Smooth muscle cell (in vitro differentiated cells): ENCODE measurements at regions not wholly inside any gene's neighbourhood (a gene's known extent, or its start where the extent isn't known, plus 50 kb on each side); places are given as distances from the start of the nearest gene placed in this dataset.

ENCODE experiments used
- DNase-seq: peaks from one replicate; lab custom pipeline; 2025; ENCODE audit not compliant: unreplicated experiment; lab: John Stamatoyannopoulos, UW
- H2AFZ ChIP-seq: fragments of 200-600 bp; sonication (generic); 2 replicates; pipeline ENCODE4 v1.6.0; 2016; ENCODE audit warnings: antibody characterized with exemption, low read depth, mild to moderate bottlenecking
- H3F3A ChIP-seq: fragments of 200-600 bp; sonication (generic); 2 replicates; pipeline ENCODE4 v1.6.0; 2017; ENCODE audit warnings: antibody characterized with exemption, low read depth
- H3K27ac ChIP-seq: fragments of 200-600 bp; sonication (generic); 2 replicates; pipeline ENCODE4 v1.5.1; 2016; ENCODE audit warnings: low read depth, mild to moderate bottlenecking
- H3K27me3 ChIP-seq: fragments of 200-600 bp; sonication (generic); 2 replicates; pipeline ENCODE4 v1.6.1; 2016; ENCODE audit warnings: low read depth, mild to moderate bottlenecking
- H3K36me3 ChIP-seq: fragments of 200-600 bp; sonication (generic); 2 replicates; pipeline ENCODE4 v1.5.1; 2016; ENCODE audit warnings: low read depth
- H3K4me1 ChIP-seq: fragments of 200-600 bp; sonication (generic); 2 replicates; pipeline ENCODE4 v1.5.1; 2016; ENCODE audit warnings: low read depth
- H3K4me2 ChIP-seq: fragments of 200-600 bp; sonication (generic); 2 replicates; pipeline ENCODE4 v1.6.0; 2016; ENCODE audit warnings: mild to moderate bottlenecking
- H3K4me3 ChIP-seq: fragments of 200-600 bp; sonication (generic); 2 replicates; pipeline ENCODE4 v1.5.1; 2016; ENCODE audit warnings: mild to moderate bottlenecking
- H3K79me2 ChIP-seq: fragments of 200-600 bp; sonication (generic); 2 replicates; pipeline ENCODE4 v1.6.0; 2016; ENCODE audit warnings: low read depth, mild to moderate bottlenecking
- H3K9ac ChIP-seq: fragments of 200-600 bp; sonication (generic); 2 replicates; pipeline ENCODE4 v1.6.0; 2016; ENCODE audit warnings: low read depth
- H3K9me3 ChIP-seq: fragments of 200-600 bp; sonication (generic); replicated peaks from 2 replicates; pipeline ENCODE4 v1.5.1; 2016; ENCODE audit warnings: low read depth
- H4K20me1 ChIP-seq: fragments of 200-600 bp; sonication (generic); 2 replicates; pipeline ENCODE4 v1.6.0; 2016; ENCODE audit warnings: low read depth
- WGBS: methylation state at CpG from one replicate; pipeline ENCODE4 v1.1.7; 2016; ENCODE audit warnings: low lambda C conversion rate; 5-methylcytosine and 5-hydroxymethylcytosine counted together
- TF ChIP-seq, protein P1 (sequence below): fragments of 200-600 bp; sonication (generic); IDR thresholded peaks from 2 replicates; pipeline ENCODE4 v1.5.1; 2017; ENCODE audit warnings: borderline replicate concordance, mild to moderate bottlenecking, antibody characterized with exemption; ENCODE audit not compliant: insufficient read depth, poor library complexity, severe bottlenecking

DNA sequence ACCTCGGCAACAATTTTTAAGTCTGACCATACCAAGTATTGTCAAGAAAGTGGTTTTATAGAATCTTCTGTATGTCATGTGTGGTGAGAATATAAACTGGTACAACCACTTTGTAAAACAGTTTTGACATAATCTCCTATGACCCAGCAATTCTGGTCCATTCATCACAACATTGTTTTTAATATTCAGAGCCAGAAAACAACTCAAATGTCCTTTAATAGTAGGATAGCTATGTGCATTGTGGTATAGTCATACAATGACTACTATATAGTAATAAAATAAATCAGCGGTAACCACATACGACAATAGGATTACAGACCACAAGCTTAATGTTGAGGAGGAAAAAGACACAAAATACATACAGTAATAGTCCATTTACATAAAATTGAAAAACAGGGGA lies 175.2 kb upstream of the SPATS2L start:
- H3K9ac ChIP-seq = no peak overlapping the region

DNA sequence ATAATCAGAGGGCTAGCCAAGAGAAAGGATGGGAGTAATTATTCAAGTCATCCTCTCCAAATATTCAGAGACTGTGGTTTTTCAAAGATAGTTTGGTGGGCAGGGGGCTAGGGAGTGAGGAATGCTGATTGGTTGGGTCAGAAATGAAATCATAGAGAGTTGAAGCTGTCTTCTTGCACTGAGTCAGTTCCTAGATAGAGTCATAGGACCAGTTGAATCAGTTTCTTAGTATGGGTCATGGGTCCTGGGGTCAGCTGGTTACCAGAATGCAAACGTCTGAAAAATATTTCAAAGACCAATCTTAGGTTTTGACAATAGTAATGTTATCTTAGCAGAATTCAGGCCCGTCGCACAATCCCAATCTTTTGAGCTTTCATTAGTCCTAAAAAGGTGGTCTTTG lies 171.4 kb upstream of the SPATS2L start:
- H3K4me3 ChIP-seq = no peak overlapping the region
- no peaks in the 10 kb centered on the region for H3K9me3 ChIP-seq
- TF ChIP-seq, protein P1, sequence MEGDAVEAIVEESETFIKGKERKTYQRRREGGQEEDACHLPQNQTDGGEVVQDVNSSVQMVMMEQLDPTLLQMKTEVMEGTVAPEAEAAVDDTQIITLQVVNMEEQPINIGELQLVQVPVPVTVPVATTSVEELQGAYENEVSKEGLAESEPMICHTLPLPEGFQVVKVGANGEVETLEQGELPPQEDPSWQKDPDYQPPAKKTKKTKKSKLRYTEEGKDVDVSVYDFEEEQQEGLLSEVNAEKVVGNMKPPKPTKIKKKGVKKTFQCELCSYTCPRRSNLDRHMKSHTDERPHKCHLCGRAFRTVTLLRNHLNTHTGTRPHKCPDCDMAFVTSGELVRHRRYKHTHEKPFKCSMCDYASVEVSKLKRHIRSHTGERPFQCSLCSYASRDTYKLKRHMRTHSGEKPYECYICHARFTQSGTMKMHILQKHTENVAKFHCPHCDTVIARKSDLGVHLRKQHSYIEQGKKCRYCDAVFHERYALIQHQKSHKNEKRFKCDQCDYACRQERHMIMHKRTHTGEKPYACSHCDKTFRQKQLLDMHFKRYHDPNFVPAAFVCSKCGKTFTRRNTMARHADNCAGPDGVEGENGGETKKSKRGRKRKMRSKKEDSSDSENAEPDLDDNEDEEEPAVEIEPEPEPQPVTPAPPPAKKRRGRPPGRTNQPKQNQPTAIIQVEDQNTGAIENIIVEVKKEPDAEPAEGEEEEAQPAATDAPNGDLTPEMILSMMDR = no peak
- no peak overlapping the region for H3K4me2 ChIP-seq
- no peaks in the 10 kb centered on the region for H4K20me1 ChIP-seq
- H3K36me3 ChIP-seq = no peaks in the 10 kb centered on the region
- WGBS = 93% methylated on average over 3 of the region's 3 CpGs
- H3K9ac ChIP-seq = no peak overlapping the region
- no peaks in the 10 kb centered on the region for H3K79me2 ChIP-seq
- peaks cover 11% of the 10 kb centered on the region for H3F3A ChIP-seq
- no peak overlapping the region for H2AFZ ChIP-seq
- peaks cover 14% of the 10 kb centered on the region for H3K4me1 ChIP-seq
- DNase-seq = no peak
- H3K27ac ChIP-seq = no peak overlapping the region
- H3K27me3 ChIP-seq = no peaks in the 10 kb centered on the region

More for the DNA sequence above, 175.2 kb upstream of the SPATS2L start:
- Histone ChIP-seq H3F3A (no peaks in the 10 kb centered on the region), H3K27me3 (no peaks in the 10 kb centered on the region), H3K4me2 (peak overlapping the region; percentile 53), H3K4me3 (no peak overlapping the region), H3K9me3 (no peaks in the 10 kb centered on the region), H3K36me3 (no peaks in the 10 kb centered on the region), H4K20me1 (no peaks in the 10 kb centered on the region), H3K27ac (peak overlapping the region; percentile 81), H3K4me1 (no peaks in the 10 kb centered on the region), H3K79me2 (no peaks in the 10 kb centered on the region), H2AFZ (no peak overlapping the region)
- 85% methylated on average over 3 of the region's 3 CpGs for WGBS
- no peak for DNase-seq
- TF ChIP-seq, protein P1 = no peak

DNA sequence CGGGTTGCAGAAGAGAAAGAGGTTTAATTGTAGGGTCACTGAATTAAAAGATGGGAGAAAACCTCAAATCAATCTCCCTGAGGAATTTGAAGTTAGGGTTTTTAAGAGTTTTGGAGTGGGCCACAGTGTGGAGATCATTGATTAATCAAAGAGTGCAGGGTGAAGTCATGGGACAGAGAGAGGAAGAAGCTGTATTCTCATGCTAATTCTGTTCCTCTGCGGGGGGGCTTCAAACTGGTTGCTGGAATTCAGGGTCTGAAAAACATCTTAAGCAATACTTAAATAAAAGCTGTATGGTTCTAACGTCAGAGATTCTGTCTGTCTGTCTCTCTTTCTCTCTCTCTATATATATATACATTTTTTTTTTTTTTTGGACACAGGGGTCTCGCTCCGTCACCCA lies 169.8 kb upstream of the SPATS2L start:
- TF ChIP-seq, protein P1 = no peak
- Histone ChIP-seq H3K79me2 (no peaks in the 10 kb centered on the region), H3K27me3 (no peaks in the 10 kb centered on the region), H2AFZ (no peak overlapping the region), H3K36me3 (no peaks in the 10 kb centered on the region), H3K9me3 (no peaks in the 10 kb centered on the region), H3K4me2 (no peak overlapping the region), H3K27ac (no peak overlapping the region), H3F3A (peaks cover 11% of the 10 kb centered on the region), H4K20me1 (no peaks in the 10 kb centered on the region), H3K4me3 (no peak overlapping the region), H3K9ac (no peak overlapping the region), H3K4me1 (peaks cover 14% of the 10 kb centered on the region)
- DNase-seq = no peak
- WGBS = 85% methylated on average over 5 of the region's 5 CpGs

DNA sequence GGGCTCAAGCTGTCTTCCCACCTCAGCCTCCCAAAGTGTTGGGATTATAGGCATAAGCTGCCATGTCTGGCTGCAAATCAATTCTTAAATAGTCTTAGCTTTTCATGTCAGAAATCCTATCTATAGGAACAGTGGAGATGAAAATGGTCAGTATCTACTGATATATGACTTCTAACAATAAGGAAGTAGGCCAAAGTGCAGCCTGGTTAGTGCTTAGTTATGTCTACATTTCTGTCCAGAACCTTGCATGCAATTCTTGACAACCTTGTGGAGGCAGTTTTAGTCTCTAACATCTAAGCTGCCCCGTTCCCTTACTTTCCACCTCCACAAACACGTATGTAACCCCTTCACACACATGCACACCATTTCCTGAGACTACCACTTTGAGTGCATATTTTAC lies 169.2 kb upstream of the SPATS2L start:
- Histone ChIP-seq H3K36me3 (no peaks in the 10 kb centered on the region), H3F3A (peaks cover 11% of the 10 kb centered on the region), H3K9ac (no peak overlapping the region), H3K79me2 (no peaks in the 10 kb centered on the region), H3K27ac (no peak overlapping the region), H3K4me3 (no peak overlapping the region), H3K27me3 (no peaks in the 10 kb centered on the region), H2AFZ (peak overlapping the region; percentile 52), H3K9me3 (no peaks in the 10 kb centered on the region), H3K4me1 (peaks cover 14% of the 10 kb centered on the region), H4K20me1 (no peaks in the 10 kb centered on the region), H3K4me2 (no peak overlapping the region)
- TF ChIP-seq, protein P1 = no peak
- WGBS = 91% methylated on average over 2 of the region's 2 CpGs
- DNase-seq = no peak
